LNCAP (cell line): ENCODE measurements at regions not wholly inside any gene's neighbourhood (a gene's known extent, or its start where the extent isn't known, plus 50 kb on each side); places are given as distances from the start of the nearest gene placed in this dataset.

Source experiments
- CTCF ChIP-seq: fragments of 450-650 bp; IDR thresholded peaks from 2 replicates; pipeline ENCODE4 v1.5.1; 2017; ENCODE audit warnings: mild to moderate bottlenecking

- TF ChIP-seq CTCF = no peak
These were observed 207.0 kb upstream of the SAMSN1 start for GRCh38 chr21:14753069-14753465.

GRCh38 chr21:14752345-14752909, 206.3 kb upstream of the SAMSN1 start:
- TF ChIP-seq CTCF = no peak

- no peak for TF ChIP-seq CTCF
These were observed 205.7 kb upstream of the SAMSN1 start for GRCh38 chr21:14751602-14752344.

- no peak for TF ChIP-seq CTCF
These were observed 204.9 kb upstream of the SAMSN1 start for GRCh38 chr21:14751011-14751410.

- TF ChIP-seq CTCF = no peak
These were observed 203.9 kb upstream of the SAMSN1 start for GRCh38 chr21:14750041-14750440.

- TF ChIP-seq CTCF = no peak
These were observed 202.5 kb upstream of the SAMSN1 start for GRCh38 chr21:14748662-14749061.

- no peak for TF ChIP-seq CTCF
These were observed 198.3 kb upstream of the SAMSN1 start for GRCh38 chr21:14744368-14744767.
